OCI-LY3 (cell line): ENCODE measurements at regions not wholly inside any gene's neighbourhood (a gene's known extent, or its start where the extent isn't known, plus 50 kb on each side); places are given as distances from the start of the nearest gene placed in this dataset.

Experiments used
- CTCF ChIP-seq: fragments of 200-600, 300-600 bp; sonication (generic); IDR thresholded peaks from 2 replicates; pipeline ENCODE4 v1.5.1; 2014; ENCODE audit warnings: antibody characterized with exemption, low read length, low read depth
- EZH2phosphoT487 ChIP-seq: fragments of 200-600 bp; shearing (Covaris generic); IDR thresholded peaks from 2 replicates; pipeline ENCODE4 v1.6.1; 2018; ENCODE audit warnings: antibody characterized with exemption, mixed run types, low read depth

- TF ChIP-seq CTCF (no peak), EZH2phosphoT487 (no peak)
These were observed 1892.1 kb upstream of the SEL1L start for GRCh38 chr14:83425706-83426105.
